GM21717 (cell line): ENCODE measurements at regions not wholly inside any gene's neighbourhood (a gene's known extent, or its start where the extent isn't known, plus 50 kb on each side); places are given as distances from the start of the nearest gene placed in this dataset.
"Not testable (repeated sequence)": the region's sequence is repeated elsewhere in the genome, so short reads cannot be mapped to it uniquely, and the experiment has no call there.

Experiments used
- ATAC-seq: cut with Tn5 transposase; IDR thresholded peaks from one replicate; pipeline ENCODE4 v1.9.1; 2021; ENCODE audit warnings: mild to moderate bottlenecking, moderate library complexity; ENCODE audit not compliant: unreplicated experiment

GRCh38 chr2:180699657-180700361 lies 280.6 kb upstream of the UBE2E3 start:
- no peak for ATAC-seq

DNA sequence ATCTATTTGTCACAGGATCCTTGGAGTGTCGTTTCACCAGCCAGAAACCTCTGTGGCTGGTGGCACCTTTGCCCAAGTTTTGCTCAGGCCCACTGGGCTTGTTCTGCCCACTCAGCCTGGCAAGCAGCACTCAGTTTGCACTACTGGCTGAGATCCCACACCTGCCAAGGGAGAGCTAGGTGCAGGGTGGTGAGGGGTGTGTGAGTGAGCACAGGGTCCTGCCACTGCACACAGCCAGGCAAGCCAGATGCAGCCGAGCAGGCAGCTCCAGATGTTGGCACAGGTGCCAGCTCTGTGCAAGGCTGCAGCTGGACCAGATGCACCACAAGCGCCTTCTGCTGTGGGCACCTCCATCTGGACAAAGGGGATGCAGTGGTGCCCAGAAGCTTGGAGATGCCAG lies 281.7 kb upstream of the UBE2E3 start:
- no peak for ATAC-seq

GRCh38 chr2:180695586-180696401 lies 284.6 kb upstream of the UBE2E3 start:
- no peak for ATAC-seq

DNA sequence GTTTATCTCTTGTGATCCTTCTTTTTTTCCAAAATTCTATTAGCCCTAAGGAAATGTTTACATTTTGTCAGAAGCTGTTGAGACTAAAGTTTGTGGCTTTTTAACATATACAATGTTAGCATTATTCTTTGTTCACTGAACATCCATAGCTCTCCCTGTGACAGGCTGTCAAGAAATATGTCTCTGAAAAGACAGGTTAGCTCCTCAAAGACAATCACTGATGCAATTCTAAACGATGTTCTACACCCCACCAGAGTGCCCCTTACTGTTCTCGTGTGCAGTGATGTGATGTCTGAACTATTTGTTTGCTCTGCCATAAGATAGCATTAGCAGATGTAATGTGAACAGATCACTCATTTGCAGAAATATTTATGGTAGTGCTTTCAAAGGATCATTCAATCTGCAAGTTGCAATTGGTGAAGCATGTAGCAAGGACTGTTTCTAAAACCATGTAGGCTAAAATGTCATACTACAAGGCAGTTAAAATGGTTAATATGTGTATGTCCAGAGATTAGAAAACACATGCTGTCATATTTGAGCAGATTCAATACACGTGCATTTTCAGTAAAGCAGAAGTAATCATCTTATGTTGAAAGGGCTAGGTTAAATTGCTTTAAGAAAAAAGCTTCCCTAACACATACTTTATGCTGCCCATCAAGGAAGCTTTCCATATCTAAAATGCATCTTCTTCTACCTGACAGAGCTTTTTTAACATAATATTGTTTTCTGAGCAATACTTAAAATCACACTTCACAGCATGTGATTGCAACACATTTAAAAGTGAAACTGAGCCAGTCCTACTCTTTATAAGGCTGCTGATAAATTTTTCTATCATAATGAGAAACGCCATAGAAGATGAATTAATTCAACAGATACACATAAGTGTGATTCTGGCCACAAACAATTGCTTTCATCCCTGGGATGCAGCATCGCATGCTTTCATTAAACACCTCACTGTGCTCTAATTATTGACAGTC lies 285.7 kb upstream of the UBE2E3 start:
- no peak for ATAC-seq

- ATAC-seq = no peak
These were observed 288.1 kb upstream of the UBE2E3 start for GRCh38 chr2:180692322-180692721.

DNA sequence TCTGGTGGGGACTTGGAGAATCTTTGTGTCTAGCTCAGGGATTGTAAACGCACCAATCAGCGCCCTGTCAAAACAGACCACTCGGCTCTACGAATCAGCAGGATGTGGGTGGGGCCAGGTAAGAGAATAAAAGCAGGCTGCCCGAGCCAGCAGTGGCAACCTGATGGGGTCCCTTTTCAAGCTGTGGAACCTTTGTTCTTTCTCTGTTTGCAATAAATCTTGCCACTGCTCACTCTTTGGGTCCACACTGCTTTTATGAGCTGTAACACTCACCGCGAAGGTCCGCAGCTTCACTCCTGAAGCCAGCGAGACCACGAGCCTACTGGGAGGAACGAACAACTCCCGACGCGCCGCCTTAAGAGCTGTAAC lies 288.6 kb upstream of the UBE2E3 start:
- ATAC-seq = not testable (repeated sequence)

- ATAC-seq = not testable (repeated sequence)
These were observed 289.1 kb upstream of the UBE2E3 start for GRCh38 chr2:180691186-180691854.

DNA sequence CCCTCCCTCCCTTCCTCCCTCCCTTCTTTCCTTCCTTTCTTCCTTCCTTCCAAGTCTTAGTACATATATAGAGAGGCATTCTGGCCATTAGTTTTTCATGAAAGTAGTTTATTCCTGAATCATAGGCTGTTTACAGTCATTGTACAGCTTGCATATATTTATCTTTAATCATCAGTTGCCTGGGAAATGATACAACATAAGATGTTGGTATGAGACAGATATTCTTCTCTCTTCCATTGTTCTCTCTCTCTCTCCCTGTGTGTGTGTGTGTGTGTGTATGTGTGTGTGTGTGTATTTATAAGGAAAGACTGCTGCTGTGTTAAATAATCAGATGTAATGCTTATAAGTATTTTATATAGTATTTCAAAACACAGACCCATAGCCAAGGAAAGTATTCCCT lies 289.8 kb upstream of the UBE2E3 start:
- no peak for ATAC-seq

GRCh38 chr2:180682871-180683270 lies 297.5 kb upstream of the UBE2E3 start:
- ATAC-seq = no peak

GRCh38 chr2:180679693-180680092 lies 300.7 kb upstream of the UBE2E3 start:
- no peak for ATAC-seq

GRCh38 chr2:180678625-180678972 lies 301.8 kb upstream of the UBE2E3 start:
- no peak for ATAC-seq

DNA sequence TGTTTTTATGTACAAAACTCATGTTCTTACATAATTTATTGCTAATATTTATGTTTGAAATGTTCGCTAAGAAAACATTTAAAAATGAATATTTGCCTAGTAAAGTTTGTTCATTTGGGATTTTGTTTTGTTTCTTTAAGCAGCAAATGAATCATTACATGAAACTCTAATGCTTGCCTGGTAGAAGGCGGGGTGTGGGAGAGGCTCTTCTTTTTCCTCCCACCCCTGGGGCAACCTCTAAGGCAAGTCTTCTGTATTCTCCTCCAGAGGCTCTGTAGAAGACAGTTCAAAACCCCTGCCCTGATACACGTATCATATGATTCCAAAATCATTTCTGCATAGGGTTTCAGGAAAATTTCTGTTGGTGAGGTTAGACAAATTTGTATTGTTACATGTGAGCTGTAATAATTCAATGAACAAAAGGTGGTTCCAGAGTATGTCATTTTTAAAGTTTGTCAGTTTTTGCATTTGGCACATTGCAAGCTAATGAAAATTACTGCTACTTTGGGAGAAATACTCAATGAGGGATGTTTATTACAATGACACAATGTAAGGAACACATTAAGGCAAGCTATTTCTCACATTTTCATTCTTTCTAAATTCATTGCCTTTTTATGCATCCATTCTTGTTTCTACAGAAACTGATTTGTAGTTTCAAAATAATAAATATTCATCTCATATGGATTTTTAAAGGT lies 302.3 kb upstream of the UBE2E3 start:
- no peak for ATAC-seq

- ATAC-seq = no peak
These were observed 303.2 kb upstream of the UBE2E3 start for GRCh38 chr2:180677200-180677599.

- ATAC-seq = no peak
These were observed 303.8 kb upstream of the UBE2E3 start for GRCh38 chr2:180676520-180677025.

DNA sequence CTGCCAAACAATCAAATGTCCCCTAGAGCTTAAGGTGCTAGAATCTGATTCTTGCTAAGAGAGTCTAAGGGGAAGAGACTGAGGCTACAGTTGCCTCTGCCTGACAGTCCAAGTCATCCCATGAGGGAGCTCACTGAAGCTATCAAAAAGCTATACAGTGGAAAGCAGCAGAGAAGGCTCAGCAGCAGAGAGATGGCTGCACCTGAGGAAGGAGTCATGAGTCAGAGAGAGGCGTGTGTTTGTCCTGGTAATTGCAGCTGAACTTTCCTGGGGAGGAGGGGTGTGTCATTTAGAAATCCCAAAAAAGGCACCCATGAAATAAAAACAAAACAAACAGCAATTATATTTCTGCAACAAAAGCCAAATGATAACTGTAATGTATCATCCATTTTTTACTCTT lies 305.2 kb upstream of the UBE2E3 start:
- no peak for ATAC-seq

DNA sequence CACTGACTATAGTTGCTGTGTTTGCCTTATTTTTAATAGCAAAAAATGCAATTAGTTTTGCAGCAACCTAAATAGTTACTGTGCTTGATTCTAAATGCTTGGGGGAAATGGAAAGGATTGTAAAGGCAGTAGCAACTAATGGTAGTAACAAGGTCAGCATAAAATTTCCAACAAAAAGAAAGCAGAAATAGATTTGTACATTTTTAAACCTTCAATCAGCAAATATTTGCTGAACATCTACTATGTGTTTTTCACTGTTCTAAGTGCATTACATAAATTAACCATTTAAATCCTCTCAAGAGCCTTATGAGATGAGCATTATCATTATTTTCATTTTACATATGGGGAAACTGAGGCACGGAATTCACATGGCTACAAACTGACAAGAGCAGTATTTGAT lies 308.0 kb upstream of the UBE2E3 start:
- no peak for ATAC-seq

DNA sequence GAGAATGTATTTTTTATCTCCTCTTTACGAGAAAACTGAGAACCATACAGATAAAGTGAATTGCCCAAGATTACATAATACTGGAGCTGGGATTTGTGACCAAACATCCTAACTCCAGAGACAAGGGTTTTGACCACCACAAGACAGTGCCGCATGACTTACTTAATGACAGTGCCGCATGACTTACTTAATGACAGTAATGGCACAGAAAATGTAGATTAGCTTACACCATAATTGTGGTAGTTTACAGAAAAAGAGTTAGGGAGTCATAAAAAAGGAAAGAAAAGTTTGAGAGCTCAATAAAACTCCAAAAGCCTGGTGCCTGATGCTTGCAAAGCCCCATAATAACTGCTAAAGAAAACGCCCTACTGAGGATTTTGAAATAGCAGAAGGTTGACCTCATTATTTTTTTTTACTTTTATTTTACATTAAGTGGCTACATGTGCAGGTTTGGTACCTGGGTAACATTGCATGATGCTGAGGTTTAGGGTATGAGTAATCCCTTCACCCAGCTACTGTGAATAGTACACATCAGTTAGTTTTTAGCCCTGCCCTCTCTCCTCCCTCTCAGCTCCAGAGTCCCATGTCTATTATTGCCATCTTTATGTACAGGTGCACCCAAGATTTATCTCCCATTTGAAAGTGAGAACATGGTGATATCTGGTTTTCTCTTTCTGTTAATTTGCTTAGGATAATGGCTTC lies 310.0 kb upstream of the UBE2E3 start:
- no peak for ATAC-seq

GRCh38 chr2:180669016-180669415 lies 311.4 kb upstream of the UBE2E3 start:
- ATAC-seq = no peak

GRCh38 chr2:180664507-180664906 lies 315.9 kb upstream of the UBE2E3 start:
- no peak for ATAC-seq
